PFSK-1 (cell line): ENCODE measurements at regions not wholly inside any gene's neighbourhood (a gene's known extent, or its start where the extent isn't known, plus 50 kb on each side); places are given as distances from the start of the nearest gene placed in this dataset.

Experiments used
- FOXP2 ChIP-seq: optimal IDR thresholded peaks from 2 replicates; pipeline ENCODE3; 2011; ENCODE audit warnings: borderline replicate concordance, control low read depth, inconsistent platforms; ENCODE audit not compliant: insufficient read depth; ENCODE audit errors: extremely low read length, extremely low read depth
- POLR2AphosphoS5 ChIP-seq: IDR thresholded peaks from 2 replicates; pipeline ENCODE4 v1.6.1; 2012; ENCODE audit warnings: low read depth, mild to moderate bottlenecking, control low read depth, low read length, moderate library complexity
- REST ChIP-seq, 2 experiments: IDR thresholded peaks; 2 replicates each; pipeline versions ENCODE4 v1.6.1 to v1.8.0; 2011 to 2012; ENCODE audit warnings: low read depth in 2 of 2, low read length in 2 of 2, control low read depth in 1 of 2, inconsistent platforms in 1 of 2, mild to moderate bottlenecking in 1 of 2, moderate library complexity in 1 of 2; ENCODE audit not compliant: insufficient read depth in 1 of 2
- SIN3A ChIP-seq: IDR thresholded peaks from 2 replicates; pipeline ENCODE4 v1.6.1; 2012; ENCODE audit warnings: mild to moderate bottlenecking, low read length, moderate library complexity, borderline replicate concordance; ENCODE audit not compliant: insufficient read depth
- TAF1 ChIP-seq: IDR thresholded peaks from 2 replicates; pipeline ENCODE4 v1.6.1; 2012; ENCODE audit warnings: low read length, control low read depth, borderline replicate concordance; ENCODE audit not compliant: insufficient read depth

- TF ChIP-seq TAF1 (no peak), REST (IDR thresholded peaks at IDR 0.05; ENCODE audit: insufficient read depth in 1 of 2, low read depth in 2 of 2, low read length in 2 of 2) (no peak), SIN3A (no peak), POLR2AphosphoS5 (no peak), FOXP2 (no peak)
Measured at GRCh38 chr10:18777258-18777657, 118.0 kb downstream of the ARL5B start.

GRCh38 chr10:18786478-18786877 lies 127.2 kb downstream of the ARL5B start:
- TF ChIP-seq SIN3A (no peak), FOXP2 (no peak), TAF1 (no peak), REST (IDR thresholded peaks at IDR 0.05; ENCODE audit: insufficient read depth in 1 of 2, low read depth in 2 of 2, low read length in 2 of 2) (no peak), POLR2AphosphoS5 (no peak)

- no peak for TF ChIP-seq REST (IDR thresholded peaks at IDR 0.05; ENCODE audit: insufficient read depth in 1 of 2, low read depth in 2 of 2, low read length in 2 of 2)
- TF ChIP-seq TAF1 = no peak
- no peak for TF ChIP-seq SIN3A
- no peak for TF ChIP-seq POLR2AphosphoS5
- TF ChIP-seq FOXP2 = no peak
Measured at GRCh38 chr10:18793951-18794350, 134.7 kb downstream of the ARL5B start.

- no peak for TF ChIP-seq POLR2AphosphoS5
- TF ChIP-seq SIN3A = no peak
- TF ChIP-seq FOXP2 = no peak
- TF ChIP-seq REST (IDR thresholded peaks at IDR 0.05; ENCODE audit: insufficient read depth in 1 of 2, low read depth in 2 of 2, low read length in 2 of 2) = no peak
- TF ChIP-seq TAF1 = no peak
Measured at GRCh38 chr10:18795549-18795948, 136.3 kb downstream of the ARL5B start.

GRCh38 chr10:18797286-18797685 lies 138.1 kb downstream of the ARL5B start:
- TF ChIP-seq SIN3A (no peak), FOXP2 (no peak), POLR2AphosphoS5 (no peak), TAF1 (no peak), REST (IDR thresholded peaks at IDR 0.05; ENCODE audit: insufficient read depth in 1 of 2, low read depth in 2 of 2, low read length in 2 of 2) (no peak)
